CD14-positive monocyte (primary cell): ENCODE measurements at regions not wholly inside any gene's neighbourhood (a gene's known extent, or its start where the extent isn't known, plus 50 kb on each side); places are given as distances from the start of the nearest gene placed in this dataset.
A peak's percentile ranks its signal among the peaks of the same experiment; 100 is the strongest.
"Not testable (repeated sequence)": the region's sequence is repeated elsewhere in the genome, so short reads cannot be mapped to it uniquely, and the experiment has no call there.

Source experiments
- DNase-seq, 3 donors: peaks; one replicate each; pipeline ENCODE4 v3.0.0-alpha.2; 2011 to 2022
- H2AFZ ChIP-seq: 2 replicates; pipeline ENCODE4 v1.6.0; 2012; ENCODE audit warnings: mild to moderate bottlenecking, low read depth, low read length, inconsistent platforms; ENCODE audit not compliant: insufficient read depth, poor library complexity, severe bottlenecking
- H3K27ac ChIP-seq, 2 donors: 1 replicate in 1 of 2; 2 replicates in 1 of 2; pipeline ENCODE4 v1.5.1; 2012 to 2013; ENCODE audit warnings: low read length in 2 of 2, control low read depth in 1 of 2, inconsistent platforms in 1 of 2, low read depth in 1 of 2, mild to moderate bottlenecking in 1 of 2
- H3K27me3 ChIP-seq, 2 donors: one replicate each; pipeline versions ENCODE4 v1.6.0 to v1.6.1; 2011 to 2013; ENCODE audit warnings: low read length in 2 of 2; ENCODE audit not compliant: control insufficient read depth in 2 of 2, insufficient read depth in 2 of 2
- H3K36me3 ChIP-seq, 2 donors: replicated peaks in 1 of 2; 1 replicate in 1 of 2; 2 replicates in 1 of 2; pipeline versions ENCODE4 v1.5.1 to v1.6.1; 2012 to 2013; ENCODE audit warnings: low read length in 2 of 2, control low read depth in 1 of 2, inconsistent platforms in 1 of 2, mild to moderate bottlenecking in 1 of 2; ENCODE audit not compliant: insufficient read depth in 2 of 2, control insufficient read depth in 1 of 2
- H3K4me1 ChIP-seq, 2 donors: 1 replicate in 1 of 2; 2 replicates in 1 of 2; pipeline versions ENCODE4 v1.5.1 to v1.6.1; 2012 to 2013; ENCODE audit warnings: low read length in 2 of 2, control low read depth in 1 of 2, inconsistent platforms in 1 of 2, mild to moderate bottlenecking in 1 of 2, moderate library complexity in 1 of 2; ENCODE audit not compliant: insufficient read depth in 2 of 2, control insufficient read depth in 1 of 2
- H3K4me2 ChIP-seq: replicated peaks from 2 replicates; pipeline ENCODE3; 2012; ENCODE audit warnings: low read length, moderate library complexity, mild to moderate bottlenecking; ENCODE audit not compliant: poor library complexity, severe bottlenecking; ENCODE audit errors: extremely low read depth
- H3K4me3 ChIP-seq, 3 experiments: fragments of 200-600 bp in 1 of 3; sonication (generic) in 1 of 3; replicated peaks in 1 of 3; 1 replicate in 2 of 3; 2 replicates in 1 of 3; pipeline ENCODE4 v1.5.1; 2011 to 2013; ENCODE audit warnings: low read length in 3 of 3, mild to moderate bottlenecking in 3 of 3, control low read depth in 2 of 3, low read depth in 2 of 3, inconsistent platforms in 1 of 3, moderate library complexity in 1 of 3
- H3K79me2 ChIP-seq: 2 replicates; pipeline ENCODE4 v1.6.0; 2012; ENCODE audit warnings: mild to moderate bottlenecking, control low read depth, inconsistent platforms, low read length, moderate library complexity; ENCODE audit not compliant: insufficient read depth
- H3K9ac ChIP-seq: 2 replicates; pipeline ENCODE4 v1.6.0; 2017; ENCODE audit warnings: low read length, mild to moderate bottlenecking; ENCODE audit not compliant: insufficient read depth, poor library complexity, severe bottlenecking
- H3K9me3 ChIP-seq, 2 donors: replicated peaks in 1 of 2; 1 replicate in 1 of 2; 2 replicates in 1 of 2; pipeline versions ENCODE4 v1.5.1 to v1.6.1; 2012 to 2013; ENCODE audit warnings: low read length in 2 of 2, control low read depth in 1 of 2; ENCODE audit not compliant: control insufficient read depth in 1 of 2, insufficient read depth in 1 of 2
- H4K20me1 ChIP-seq: 2 replicates; pipeline ENCODE4 v1.6.0; 2012; ENCODE audit warnings: mild to moderate bottlenecking, low read length, control low read depth, moderate library complexity; ENCODE audit not compliant: insufficient read depth
- H3K27ac Mint-ChIP-seq, 7 donors: one replicate each; pipeline ENCODE4 v1.8.0; 2020; ENCODE audit warnings: mild to moderate bottlenecking in 7 of 7, mixed read lengths in 7 of 7, moderate library complexity in 6 of 7, inconsistent platforms in 2 of 7
- H3K27me3 Mint-ChIP-seq, 3 donors: one replicate each; pipeline ENCODE4 v1.8.0; 2021 to 2022; ENCODE audit warnings: low read depth in 3 of 3, mild to moderate bottlenecking in 3 of 3, mixed read lengths in 3 of 3, moderate library complexity in 3 of 3, inconsistent platforms in 1 of 3
- H3K36me3 Mint-ChIP-seq, 2 donors: one replicate each; pipeline ENCODE4 v1.8.0; 2020; ENCODE audit warnings: mixed read lengths in 2 of 2, inconsistent platforms in 1 of 2, mild to moderate bottlenecking in 1 of 2
- H3K4me1 Mint-ChIP-seq: one replicate; pipeline ENCODE4 v1.8.0; 2020; ENCODE audit warnings: mild to moderate bottlenecking, mixed read lengths
- H3K4me3 Mint-ChIP-seq, 2 donors: one replicate each; pipeline ENCODE4 v1.8.0; 2020; ENCODE audit warnings: mild to moderate bottlenecking in 2 of 2, mixed read lengths in 2 of 2, moderate library complexity in 1 of 2
- H3K9me3 Mint-ChIP-seq, 7 donors: one replicate each; pipeline ENCODE4 v1.8.0; 2020 to 2022; ENCODE audit warnings: mixed read lengths in 7 of 7, mild to moderate bottlenecking in 6 of 7, moderate library complexity in 6 of 7, inconsistent platforms in 2 of 7
- WGBS: methylation state at CpG from one replicate; pipeline ENCODE4 v1.1.5; 2013; ENCODE audit warnings: missing lambda C conversion rate; ENCODE audit not compliant: insufficient coverage; 5-methylcytosine and 5-hydroxymethylcytosine counted together
- intact Hi-C, 2 donors: fragments of 100-400 bp; cut with micrococcal nuclease; formaldehyde crosslinking; loops; one replicate each; pipeline versions ENCODE4 v1.15.0 to v1.15.1; 2023
- TF ChIP-seq, protein P1 (sequence below): fragments of 200-600 bp; IDR thresholded peaks from one replicate; pipeline ENCODE4 v1.8.0; 2022; ENCODE audit warnings: antibody characterized with exemption, mild to moderate bottlenecking

DNA sequence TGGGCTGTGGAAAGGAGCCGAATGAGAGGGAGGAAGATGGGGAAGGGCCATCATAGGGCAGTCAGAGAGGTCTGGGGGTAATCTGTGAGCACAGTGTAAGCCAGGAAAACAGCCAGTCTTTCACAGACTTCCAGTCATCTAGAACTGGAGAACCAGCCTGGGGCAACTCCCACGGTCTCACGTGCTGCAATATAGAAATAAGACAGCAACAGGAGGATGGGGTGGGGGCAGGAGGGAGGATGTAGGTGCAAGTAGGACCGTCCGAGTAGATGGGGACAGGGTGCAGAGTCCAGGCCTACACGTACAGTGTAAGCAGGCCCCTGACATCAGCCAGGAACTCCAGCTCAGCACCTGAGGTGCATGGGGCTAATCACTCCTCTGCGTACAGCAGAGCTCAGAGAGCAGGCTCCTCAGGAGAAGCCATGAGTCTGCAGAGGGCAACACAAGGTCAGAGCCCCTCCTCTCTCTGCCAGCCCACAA, 58.2 kb upstream of the TNFAIP3 start:
- peaks cover 20% of the 10 kb centered on the region for H3K4me1 Mint-ChIP-seq
- H3K9me3 ChIP-seq, result no peaks in the 10 kb centered on the region
- H3K27ac ChIP-seq, result no peak overlapping the region

DNA sequence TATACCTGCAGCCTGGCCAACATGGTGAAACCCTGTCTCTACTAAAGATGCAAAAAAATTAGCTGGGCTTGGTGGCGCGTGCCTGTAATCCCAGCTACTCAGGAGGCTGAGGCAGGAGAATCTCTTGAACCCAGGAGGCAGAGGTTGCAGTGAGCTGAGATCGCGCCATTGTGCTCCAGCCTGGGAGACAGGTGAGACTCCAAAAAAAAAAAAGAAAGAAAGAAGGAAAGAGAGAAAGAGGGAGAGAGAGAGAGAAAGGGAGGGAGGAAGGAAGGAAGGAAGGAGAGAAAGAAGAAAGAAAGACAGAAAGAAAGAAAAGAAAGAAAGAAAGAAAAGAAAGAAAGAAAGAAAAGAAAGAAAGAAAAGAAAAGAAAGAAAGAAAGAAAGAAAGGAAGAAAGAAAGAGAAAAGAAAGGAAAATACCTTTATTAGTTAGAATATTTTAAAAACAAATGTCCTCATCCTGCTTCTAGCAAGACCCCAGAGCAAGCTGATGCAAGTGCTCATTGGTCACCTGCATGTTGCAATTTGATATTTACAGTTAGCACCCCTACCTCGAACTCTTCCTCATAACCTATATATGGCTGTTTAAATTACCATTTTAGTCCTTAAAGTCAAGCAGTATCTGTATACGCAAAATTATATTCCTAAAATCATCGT, 57.0 kb upstream of the TNFAIP3 start:
- not testable (repeated sequence) for H3K4me2 ChIP-seq, H3K9ac ChIP-seq, H2AFZ ChIP-seq, H3K79me2 ChIP-seq, H3K36me3 ChIP-seq, DNase-seq, H3K9me3 Mint-ChIP-seq, H3K4me3 Mint-ChIP-seq, H3K27me3 Mint-ChIP-seq, H3K27me3 ChIP-seq, H3K27ac ChIP-seq, H4K20me1 ChIP-seq, H3K4me3 ChIP-seq, H3K36me3 Mint-ChIP-seq, H3K9me3 ChIP-seq
- Mint-ChIP-seq H3K4me1 (peaks cover 20% of the 10 kb centered on the region), H3K27ac (peak overlapping the region in 4 of 7 donors; percentile 15 to 99 (median 74))
- WGBS, result 100% methylated on average over 1 of the region's 7 CpGs
- intact Hi-C loops, result loop anchor here (5.0 kb wide), 3 partner anchors 37 to 57 kb away; partner anchors contain the start of gene TNFAIP3 (in 2 of the 2)
- peaks cover 22 to 25% of the 10 kb centered on the region in 2 donors for H3K4me1 ChIP-seq

More for the DNA sequence above, 58.2 kb upstream of the TNFAIP3 start:
- H3K9me3 Mint-ChIP-seq, result peaks cover 0 to 4% (median 1%) of the 10 kb centered on the region in 7 donors
- intact Hi-C loops, result no loop called here
- no peaks in the 10 kb centered on the region for H3K36me3 Mint-ChIP-seq
- H3K27me3 Mint-ChIP-seq, result peaks cover 0 to 1% (median 0%) of the 10 kb centered on the region in 3 donors
- TF ChIP-seq, protein P1, sequence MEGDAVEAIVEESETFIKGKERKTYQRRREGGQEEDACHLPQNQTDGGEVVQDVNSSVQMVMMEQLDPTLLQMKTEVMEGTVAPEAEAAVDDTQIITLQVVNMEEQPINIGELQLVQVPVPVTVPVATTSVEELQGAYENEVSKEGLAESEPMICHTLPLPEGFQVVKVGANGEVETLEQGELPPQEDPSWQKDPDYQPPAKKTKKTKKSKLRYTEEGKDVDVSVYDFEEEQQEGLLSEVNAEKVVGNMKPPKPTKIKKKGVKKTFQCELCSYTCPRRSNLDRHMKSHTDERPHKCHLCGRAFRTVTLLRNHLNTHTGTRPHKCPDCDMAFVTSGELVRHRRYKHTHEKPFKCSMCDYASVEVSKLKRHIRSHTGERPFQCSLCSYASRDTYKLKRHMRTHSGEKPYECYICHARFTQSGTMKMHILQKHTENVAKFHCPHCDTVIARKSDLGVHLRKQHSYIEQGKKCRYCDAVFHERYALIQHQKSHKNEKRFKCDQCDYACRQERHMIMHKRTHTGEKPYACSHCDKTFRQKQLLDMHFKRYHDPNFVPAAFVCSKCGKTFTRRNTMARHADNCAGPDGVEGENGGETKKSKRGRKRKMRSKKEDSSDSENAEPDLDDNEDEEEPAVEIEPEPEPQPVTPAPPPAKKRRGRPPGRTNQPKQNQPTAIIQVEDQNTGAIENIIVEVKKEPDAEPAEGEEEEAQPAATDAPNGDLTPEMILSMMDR, result no peak
- Histone ChIP-seq H4K20me1 (no peaks in the 10 kb centered on the region), H2AFZ (no peak overlapping the region), H3K4me1 (peaks cover 22 to 25% of the 10 kb centered on the region in 2 donors), H3K79me2 (no peaks in the 10 kb centered on the region), H3K4me2 (no peak overlapping the region), H3K36me3 (no peaks in the 10 kb centered on the region), H3K27me3 (no peaks in the 10 kb centered on the region), H3K4me3 (no peak overlapping the region), H3K9ac (no peak overlapping the region)
- no peak for DNase-seq
- WGBS, result 98% methylated on average over 6 of the region's 7 CpGs
- H3K4me3 Mint-ChIP-seq, result no peak overlapping the region
- H3K27ac Mint-ChIP-seq, result peak overlapping the region in 3 of 7 donors; percentile 61 to 86 (median 70)
